ENCODE measurements at regions not wholly inside any gene's neighbourhood (a gene's known extent, or its start where the extent isn't known, plus 50 kb on each side); places are given as distances from the start of the nearest gene placed in this dataset.

DNA sequence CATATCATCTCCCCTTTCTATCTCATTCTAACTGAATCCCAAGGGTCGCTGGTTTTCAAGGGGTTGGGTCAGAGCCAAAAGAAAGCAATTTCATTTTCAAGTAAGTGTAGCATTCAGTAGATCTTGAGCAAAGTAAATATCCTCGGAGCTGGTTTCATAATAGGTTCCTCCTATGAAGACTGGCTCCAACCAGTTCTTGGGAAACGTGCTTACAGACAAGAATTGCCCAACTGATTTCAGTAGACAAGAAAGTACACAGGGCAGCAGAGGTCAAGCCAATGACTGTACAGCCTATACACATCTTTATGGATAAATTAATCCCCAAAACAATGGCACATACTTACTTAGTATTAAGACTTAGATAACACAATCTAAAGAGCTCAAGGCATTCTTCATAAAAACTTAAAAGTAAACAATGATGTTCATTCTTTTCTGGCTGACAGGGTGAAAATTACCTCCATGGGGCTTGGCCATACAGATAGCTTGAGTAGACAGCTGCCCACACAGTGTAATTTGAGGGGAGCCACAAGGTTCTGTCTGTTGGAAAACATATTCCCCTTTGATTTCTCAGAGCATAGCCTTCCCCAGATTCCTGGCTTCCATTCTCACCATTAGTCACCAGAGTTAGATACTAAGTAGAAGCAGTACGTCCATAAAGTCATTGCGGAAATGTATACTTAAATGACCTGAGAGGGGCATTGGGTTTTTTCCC, 163.9 kb downstream of the ARRDC3 start:
- H3K9ac ChIP-seq (ENCODE audit: low read length) = peak overlapping the region; percentile 47
- H3K4me3 ChIP-seq (ENCODE audit: low read length) = peak overlapping the region; percentile 53
- no peaks in the 10 kb centered on the region for H3K9me3 ChIP-seq (ENCODE audit: control insufficient read depth, low read length)
- DNase-seq (ENCODE audit: low read depth) = peak; percentile 89
- no peaks in the 10 kb centered on the region for H3K27me3 ChIP-seq (replicated peaks; ENCODE audit: control insufficient read depth, insufficient read depth, low read length)
- no peaks in the 10 kb centered on the region for H3K36me3 ChIP-seq (ENCODE audit: control insufficient read depth, insufficient read depth, low read length, severe bottlenecking)
- peaks cover 28% of the 10 kb centered on the region for H3K4me1 ChIP-seq (ENCODE audit: control insufficient read depth, insufficient read depth, low read length)

DNA sequence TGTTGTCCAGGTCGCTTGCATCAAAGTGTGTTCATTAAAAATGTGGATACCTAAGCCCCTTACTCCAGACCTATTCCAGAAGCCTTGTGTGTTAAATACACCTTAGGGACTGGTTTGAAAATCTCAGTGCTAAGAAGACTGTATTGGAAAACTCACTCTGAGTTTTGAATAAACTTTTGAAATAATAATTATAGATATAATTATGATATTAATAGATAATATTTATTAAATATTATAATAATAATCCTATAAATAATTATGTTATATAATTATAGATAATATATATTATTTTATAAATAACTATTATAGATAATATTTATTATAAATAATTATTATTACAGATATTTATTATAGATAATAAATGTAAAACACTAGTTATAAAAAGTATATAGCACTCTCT, 165.3 kb downstream of the ARRDC3 start:
- Histone ChIP-seq H3K9me3 (ENCODE audit: control insufficient read depth, low read length) (no peaks in the 10 kb centered on the region), H3K4me1 (ENCODE audit: control insufficient read depth, insufficient read depth, low read length) (peaks cover 24% of the 10 kb centered on the region), H3K9ac (ENCODE audit: low read length) (no peak overlapping the region), H3K27me3 (replicated peaks; ENCODE audit: control insufficient read depth, insufficient read depth, low read length) (no peaks in the 10 kb centered on the region), H3K36me3 (ENCODE audit: control insufficient read depth, insufficient read depth, low read length, severe bottlenecking) (no peaks in the 10 kb centered on the region), H3K4me3 (ENCODE audit: low read length) (no peak overlapping the region)
- no peak for DNase-seq (ENCODE audit: low read depth)

DNA sequence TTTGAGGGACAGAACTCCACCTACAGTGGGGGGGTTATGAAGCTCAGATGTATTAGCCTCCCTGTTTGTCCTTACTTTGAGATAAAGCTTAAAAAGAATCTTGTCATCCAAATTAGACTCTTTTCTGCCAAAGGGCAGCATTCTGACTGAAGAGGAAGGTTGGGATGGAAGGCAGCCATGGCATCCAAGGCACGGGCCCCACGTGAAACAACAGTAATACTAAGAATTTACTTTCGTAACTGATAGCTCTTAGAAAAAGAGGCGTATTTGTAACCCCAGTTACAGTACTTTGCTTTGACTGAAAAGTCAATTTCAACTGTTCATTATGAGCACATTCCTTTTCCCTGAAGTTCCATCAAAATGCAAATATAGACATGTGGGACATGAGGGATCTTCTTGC, 168.5 kb downstream of the ARRDC3 start:
- DNase-seq (ENCODE audit: low read depth) = no peak
- Histone ChIP-seq H3K27me3 (replicated peaks; ENCODE audit: control insufficient read depth, insufficient read depth, low read length) (no peaks in the 10 kb centered on the region), H3K36me3 (ENCODE audit: control insufficient read depth, insufficient read depth, low read length, severe bottlenecking) (no peaks in the 10 kb centered on the region), H3K4me1 (ENCODE audit: control insufficient read depth, insufficient read depth, low read length) (peaks cover 36% of the 10 kb centered on the region), H3K4me3 (ENCODE audit: low read length) (no peak overlapping the region), H3K9ac (ENCODE audit: low read length) (no peak overlapping the region), H3K9me3 (ENCODE audit: control insufficient read depth, low read length) (no peaks in the 10 kb centered on the region)
